ENCODE measurements at regions not wholly inside any gene's neighbourhood (a gene's known extent, or its start where the extent isn't known, plus 50 kb on each side); places are given as distances from the start of the nearest gene placed in this dataset.

DNA sequence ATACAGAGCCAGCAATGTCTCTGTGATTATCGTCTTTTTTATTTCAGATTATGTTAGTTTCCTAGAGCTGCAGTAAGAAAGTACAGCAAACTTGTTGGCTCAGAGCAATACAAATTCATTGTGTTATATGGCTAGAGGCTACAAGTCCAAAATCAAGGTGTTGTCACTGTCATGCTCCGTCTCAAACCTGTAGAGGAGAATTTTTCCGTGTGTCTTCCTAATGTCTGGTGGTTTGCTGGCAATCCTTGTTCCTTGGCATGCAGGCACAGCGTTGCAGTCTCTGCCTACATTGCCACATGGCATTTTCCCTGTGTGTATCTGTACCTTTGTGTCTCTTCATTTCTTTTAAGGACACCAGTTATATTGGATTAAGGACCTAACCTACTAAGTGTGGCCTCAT is 244.4 kb downstream of the LRRIQ3 start:
- DNase-seq: no peak

DNA sequence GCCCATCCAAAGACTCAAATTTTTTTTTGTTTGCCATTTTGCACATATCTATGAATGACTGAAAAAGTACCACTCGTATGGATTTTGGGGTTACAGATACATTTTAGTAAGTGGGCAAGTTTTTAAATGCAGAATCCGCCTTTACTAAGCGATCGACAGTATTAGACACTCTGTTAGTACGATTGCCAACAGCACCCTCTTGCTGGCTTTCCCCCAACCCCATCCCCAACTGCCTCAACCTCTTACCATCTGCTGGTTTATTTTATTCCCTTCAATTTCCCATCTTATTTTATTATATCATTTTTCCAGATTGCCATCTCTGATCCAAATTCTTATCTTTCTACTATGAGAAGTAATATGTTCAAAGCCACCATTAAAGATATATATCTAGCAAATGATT is 244.8 kb downstream of the LRRIQ3 start:
- DNase-seq: no peak

DNA sequence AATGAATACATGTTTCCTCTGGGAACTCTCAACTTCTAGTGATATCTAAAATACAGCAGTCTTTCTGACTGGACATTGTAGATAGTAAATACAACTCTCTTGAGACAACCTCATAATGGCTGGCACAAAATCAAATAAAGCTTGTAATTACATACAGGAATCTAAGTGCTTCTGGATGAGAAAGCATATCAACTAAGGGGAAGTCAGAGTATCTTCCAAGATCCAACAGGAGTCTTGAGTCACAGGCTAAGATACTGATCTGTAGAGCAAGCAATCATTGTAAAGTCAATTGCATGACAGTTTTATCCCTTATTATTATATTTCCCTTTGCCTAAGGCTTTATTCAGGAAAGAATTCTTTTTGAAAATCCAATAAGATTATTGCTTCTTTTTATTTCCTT is 249.9 kb downstream of the LRRIQ3 start:
- no peak for DNase-seq

DNA sequence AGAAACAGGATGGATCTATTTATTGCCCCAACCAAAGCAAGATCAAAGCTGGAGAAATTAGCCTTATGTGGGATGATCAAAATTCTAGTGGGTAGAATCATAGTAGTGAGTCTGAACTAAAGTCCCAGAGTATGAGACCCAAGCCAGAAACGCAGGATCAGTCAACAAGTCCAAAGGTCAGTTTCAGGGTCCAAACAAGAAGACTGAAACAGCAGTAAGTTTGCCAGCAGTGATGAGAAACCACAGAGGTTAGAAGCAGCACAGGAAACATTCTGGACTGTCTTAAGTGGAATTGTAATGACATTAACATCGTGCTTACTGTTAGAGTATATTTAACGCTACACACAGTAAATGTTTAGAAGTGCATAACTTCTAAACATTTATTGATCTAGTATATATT is 251.0 kb downstream of the LRRIQ3 start:
- DNase-seq: no peak

DNA sequence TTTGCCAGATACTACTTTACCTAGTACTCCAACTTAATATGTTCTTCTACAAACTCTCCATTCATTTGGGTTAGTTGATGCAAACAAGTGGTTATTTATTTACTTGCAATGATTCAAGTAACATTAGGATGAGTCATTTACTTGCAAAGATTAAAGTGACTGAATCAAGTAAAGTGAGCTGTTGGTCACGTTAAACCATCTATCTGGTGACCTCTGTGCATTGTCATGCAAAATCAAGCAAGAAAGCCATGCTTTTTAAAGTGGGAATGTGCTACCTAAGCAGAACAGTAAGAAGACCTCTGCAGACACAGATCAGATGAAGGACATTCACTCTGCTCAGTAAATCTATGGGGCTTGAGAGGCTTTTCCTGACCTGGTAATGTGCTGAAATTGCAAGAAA is 254.7 kb downstream of the LRRIQ3 start:
- no peak for DNase-seq

GRCh38 chr1:73930293-73930692 is 267.7 kb downstream of the LRRIQ3 start:
- DNase-seq: no peak

DNA sequence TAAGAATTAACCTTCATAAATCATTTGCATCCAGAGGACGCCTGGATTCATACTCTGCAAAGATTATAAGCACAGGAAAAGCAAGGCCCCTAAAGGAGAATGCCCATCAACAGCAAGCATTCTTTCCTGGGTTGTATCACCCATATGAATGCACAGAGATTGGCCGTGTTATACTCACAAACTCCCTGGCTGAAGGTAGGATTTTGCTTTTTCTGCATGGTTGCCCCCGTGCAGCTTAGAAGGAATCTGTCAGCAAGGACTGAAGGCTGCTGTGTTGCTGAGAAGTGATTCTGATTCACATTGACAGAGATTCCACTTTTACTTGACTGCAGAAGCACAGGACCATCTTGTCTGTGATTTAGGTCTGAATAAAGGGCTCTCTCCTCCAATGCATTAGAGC is 283.0 kb downstream of the LRRIQ3 start:
- DNase-seq: no peak

DNA sequence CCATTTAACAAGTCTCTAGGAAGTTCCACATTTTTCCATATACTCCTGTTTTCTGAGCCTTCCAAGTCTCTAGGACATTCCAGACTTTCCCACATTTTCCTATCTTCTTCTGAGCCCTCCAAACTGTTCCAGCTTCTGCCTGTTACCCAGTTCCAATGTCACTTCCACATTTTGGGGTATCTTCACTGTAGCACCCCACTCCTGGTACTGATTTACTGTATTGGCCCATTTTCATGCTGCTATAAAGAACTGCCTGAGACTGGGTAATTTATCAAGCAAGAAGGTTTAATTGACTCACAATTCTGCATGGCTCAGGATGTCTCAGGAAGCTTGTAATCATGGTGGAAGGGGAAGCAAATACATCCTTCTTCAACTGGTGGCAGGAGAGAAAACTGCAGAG is 285.0 kb downstream of the LRRIQ3 start:
- DNase-seq: no peak

GRCh38 chr1:73911849-73912248 is 286.1 kb downstream of the LRRIQ3 start:
- no peak for DNase-seq

DNA sequence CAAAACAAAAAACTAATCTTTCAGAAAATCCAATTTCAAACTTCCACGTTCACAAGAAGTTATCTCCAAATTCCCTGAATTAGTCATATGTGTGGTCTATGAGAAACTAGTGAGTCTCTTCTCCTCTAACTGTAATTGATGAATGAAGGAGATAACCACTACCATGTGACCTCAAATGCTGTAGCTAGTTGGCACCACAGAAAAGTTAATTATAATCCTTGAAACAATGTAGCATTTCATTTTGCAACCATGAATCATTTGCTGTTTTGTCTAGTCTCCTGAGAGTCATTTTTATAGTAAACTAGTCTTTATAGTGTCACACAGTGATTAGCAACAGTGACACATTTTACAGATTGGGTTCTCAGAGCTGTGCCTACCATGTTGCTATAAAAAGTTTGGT is 287.5 kb downstream of the LRRIQ3 start:
- no peak for DNase-seq

DNA sequence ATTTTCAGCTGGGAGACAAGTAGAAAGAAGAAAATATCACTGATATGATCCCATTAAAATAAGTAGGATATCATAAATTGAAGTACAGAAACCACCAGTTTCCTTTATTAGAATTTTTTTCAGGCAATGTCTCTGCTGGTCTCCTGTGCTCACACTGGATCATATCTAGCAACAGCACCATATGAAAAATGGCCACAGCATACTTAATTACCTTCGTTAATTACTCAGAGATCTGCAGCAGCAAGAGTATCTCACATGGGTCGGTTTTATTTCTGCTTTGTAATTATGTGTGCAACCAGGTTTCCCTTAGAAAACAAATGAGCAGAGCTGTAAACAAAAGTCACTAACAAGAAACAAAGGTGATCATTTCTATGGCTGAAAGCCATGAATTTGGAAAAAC is 287.9 kb downstream of the LRRIQ3 start:
- DNase-seq: no peak

- no peak for DNase-seq
Observed at GRCh38 chr1:73909043-73909562, 288.9 kb downstream of the LRRIQ3 start.

GRCh38 chr1:73907051-73907450 is 290.9 kb downstream of the LRRIQ3 start:
- DNase-seq: no peak

GRCh38 chr1:73903092-73903491 is 294.9 kb downstream of the LRRIQ3 start:
- DNase-seq: no peak

DNA sequence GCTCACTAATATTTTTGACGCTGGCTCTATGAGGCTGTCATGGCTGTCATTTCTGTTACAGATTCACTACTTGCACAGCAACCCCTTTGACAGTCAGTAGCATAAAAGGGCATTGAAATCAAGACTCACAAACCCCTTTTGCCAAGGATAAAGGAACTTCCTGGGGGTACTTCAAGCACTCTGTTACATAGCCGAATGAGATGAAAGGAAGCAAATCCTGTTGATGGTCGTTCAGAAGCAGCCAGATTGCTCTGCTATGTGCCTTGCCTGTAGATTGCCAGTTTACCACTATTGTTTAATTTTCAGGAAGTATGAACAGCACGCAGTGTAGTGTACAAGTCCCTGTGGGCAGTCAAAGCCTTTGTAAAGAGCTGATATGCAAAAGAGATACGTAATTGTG is 296.2 kb downstream of the LRRIQ3 start:
- DNase-seq: no peak

GRCh38 chr1:73899311-73899710 is 298.7 kb downstream of the LRRIQ3 start:
- no peak for DNase-seq

- DNase-seq: no peak
Observed at GRCh38 chr1:73898540-73898939, 299.4 kb downstream of the LRRIQ3 start.

- DNase-seq: no peak
Observed at GRCh38 chr1:73887412-73887811, 310.6 kb downstream of the LRRIQ3 start.

GRCh38 chr1:73886716-73887115 is 311.3 kb downstream of the LRRIQ3 start:
- no peak for DNase-seq

- DNase-seq: no peak
Observed at GRCh38 chr1:73874806-73875205, 323.2 kb downstream of the LRRIQ3 start.

DNA sequence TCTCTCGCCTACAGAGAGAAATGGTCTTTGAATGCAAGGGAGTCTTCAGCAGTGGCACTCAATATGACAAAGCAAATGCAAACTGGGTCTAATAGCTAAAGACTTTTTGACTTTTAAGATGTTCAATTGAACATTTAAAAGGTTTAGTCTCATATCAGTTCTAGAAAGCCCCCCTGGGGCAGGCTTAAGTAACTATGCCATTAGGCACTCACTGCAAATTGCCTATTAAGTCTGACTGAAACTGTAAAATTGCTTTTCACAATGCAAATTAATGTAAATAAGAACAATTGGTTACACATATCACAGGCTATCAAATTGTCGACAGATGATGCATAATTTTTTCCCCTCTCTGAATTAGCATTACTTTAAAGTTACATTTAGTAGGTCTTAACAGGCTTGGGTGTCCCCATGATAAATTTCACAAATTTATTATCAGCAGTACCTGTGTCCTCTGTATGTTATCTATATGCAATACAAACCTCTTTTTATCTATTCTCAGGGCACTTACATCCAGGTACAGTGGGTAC is 329.1 kb downstream of the LRRIQ3 start:
- DNase-seq: no peak

DNA sequence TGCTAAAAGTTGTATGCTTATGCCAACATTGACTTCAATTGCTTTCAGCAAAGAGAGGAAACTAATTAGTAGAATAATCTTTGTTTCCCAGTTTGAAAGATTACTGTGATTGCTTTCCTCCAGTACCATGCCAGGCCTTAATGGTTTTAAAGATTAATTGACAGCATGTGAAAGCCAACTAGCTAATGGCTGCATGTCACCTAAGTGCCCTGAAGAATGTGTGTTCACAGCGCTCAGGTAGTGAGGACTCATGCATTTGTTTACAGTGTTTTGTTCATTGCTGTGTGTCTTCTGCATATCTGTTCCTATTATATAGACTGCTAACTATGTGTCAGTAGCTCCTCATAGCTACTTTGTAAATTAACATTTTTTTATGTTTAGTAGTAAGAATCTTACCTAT is 335.6 kb downstream of the LRRIQ3 start:
- no peak for DNase-seq

DNA sequence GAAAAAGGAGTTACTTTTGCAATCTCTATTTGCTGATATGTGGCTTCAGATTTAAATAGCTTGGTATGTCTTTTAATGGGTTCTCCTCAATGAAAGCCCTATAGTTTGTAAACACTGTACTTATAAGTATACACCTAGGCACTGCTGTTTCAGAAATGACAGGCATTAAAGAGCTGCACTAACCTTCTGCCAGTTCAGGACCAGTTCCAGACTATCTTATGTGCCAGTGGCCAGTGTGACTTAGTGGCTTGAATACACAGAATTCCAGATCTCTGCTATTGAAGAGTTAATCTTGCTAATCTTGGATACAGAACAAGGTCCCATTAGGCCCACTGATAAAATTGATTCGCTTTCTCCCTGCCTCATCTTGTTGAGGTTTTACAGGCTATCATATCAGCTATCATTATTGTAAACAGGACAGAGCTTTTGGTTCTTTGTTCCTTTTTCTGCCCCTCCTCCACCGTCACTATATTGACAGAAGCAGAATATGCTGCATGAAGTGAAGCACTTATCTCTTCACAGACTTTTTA is 337.5 kb downstream of the LRRIQ3 start:
- DNase-seq: no peak

DNA sequence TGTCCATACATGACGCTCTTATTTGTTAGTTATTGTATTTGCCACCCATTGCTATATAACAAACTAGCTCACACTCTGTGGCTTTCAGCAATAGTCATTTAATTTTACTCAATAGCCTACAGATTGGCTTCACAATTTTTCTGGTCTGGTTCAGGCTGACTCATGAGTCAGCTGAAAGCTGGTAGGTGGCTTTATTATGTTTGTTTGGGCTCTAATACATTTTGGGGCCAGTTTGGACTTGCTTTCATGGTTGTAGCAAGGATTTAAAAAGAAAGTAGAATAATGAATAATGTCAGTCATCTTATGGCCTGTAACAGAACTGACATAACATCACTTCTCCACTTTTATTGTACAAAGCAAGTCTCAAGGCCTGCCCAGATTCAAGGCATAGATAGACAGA is 338.7 kb downstream of the LRRIQ3 start:
- no peak for DNase-seq

DNA sequence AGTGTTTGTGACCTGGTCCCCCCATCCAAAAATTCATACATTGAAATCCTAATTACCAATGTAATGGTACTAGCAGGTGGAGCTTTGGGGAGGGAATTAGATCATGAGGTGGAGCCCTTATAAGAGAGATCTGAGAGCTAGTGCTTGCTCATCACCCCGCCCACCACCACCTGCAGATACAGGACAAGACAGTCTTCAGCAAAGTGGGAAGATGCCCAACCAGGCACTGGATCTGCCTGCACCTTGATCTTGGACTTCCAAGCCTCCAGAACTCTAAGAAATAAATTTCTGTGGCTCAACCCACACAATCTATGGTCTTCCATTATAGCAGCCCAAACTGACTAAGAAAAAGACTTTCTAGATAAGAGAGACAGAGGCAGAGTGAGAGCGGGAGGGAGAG is 343.4 kb downstream of the LRRIQ3 start:
- no peak for DNase-seq

GRCh38 chr1:73842436-73842835 is 355.5 kb downstream of the LRRIQ3 start:
- DNase-seq: no peak

All from KG1 (cell line).